ENCODE measurements at regions not wholly inside any gene's neighbourhood (a gene's known extent, or its start where the extent isn't known, plus 50 kb on each side); places are given as distances from the start of the nearest gene placed in this dataset.

DNA sequence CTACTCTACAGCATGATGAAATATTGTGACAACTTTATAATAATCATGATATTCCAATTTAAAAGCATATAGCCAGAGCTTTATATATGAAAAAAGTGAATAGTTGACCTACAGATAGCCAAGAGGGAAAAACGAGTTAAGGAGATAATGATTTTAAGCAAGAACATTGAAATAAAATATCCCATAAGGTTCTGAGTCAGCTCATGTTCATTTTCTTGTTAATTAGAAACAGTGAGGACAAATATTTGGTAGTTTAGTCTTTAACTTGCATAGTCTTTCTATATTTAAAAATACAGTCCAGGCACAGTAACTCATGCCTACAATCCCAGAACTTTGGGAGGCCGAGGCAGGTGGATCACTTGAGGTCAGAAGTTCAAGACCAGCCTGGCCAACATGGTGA lies 55.8 kb upstream of the CDH6 start:
- no peak for DNase-seq

GRCh38 chr5:31135542-31135941 lies 57.9 kb upstream of the CDH6 start:
- no peak for DNase-seq

DNA sequence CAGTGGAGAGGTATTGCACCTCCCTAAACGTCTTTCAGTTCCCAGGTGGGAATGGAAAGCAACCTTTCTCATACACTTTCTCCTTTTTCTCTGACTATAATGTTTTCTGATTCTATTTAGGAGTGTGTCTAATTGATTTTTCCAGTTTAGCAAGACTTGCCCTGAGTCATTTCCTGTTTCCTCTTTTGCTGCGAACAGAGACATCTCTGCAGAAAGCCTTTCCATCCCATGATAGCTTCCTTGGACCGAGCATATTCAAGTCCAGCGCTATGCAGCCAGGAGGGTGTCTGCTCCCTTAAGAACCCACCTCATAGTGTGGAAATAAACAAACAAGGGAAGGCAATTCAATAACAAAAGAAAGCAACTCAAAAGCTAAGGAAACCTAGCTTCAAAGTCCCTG lies 60.0 kb upstream of the CDH6 start:
- no peak for DNase-seq

GRCh38 chr5:31131381-31131891 lies 62.0 kb upstream of the CDH6 start:
- DNase-seq, result no peak

DNA sequence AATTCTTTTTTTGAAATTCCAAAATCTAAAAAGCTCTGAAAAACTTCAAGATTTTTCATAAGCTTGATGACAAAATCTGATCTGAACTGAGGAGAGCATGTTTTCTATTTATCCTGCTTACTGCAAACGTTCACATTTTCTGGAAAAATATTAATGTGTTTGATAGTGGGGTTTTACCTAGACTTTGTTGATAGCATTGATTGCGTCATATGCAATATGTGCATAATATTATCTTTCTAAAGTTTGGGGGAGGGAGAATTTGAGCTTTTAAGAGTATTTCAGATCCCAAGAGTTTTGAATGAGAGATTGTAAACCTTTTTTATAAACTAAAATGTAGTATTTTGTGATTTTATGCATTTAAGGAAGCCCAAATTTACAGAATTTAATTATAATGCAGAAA lies 62.8 kb upstream of the CDH6 start:
- no peak for DNase-seq

DNA sequence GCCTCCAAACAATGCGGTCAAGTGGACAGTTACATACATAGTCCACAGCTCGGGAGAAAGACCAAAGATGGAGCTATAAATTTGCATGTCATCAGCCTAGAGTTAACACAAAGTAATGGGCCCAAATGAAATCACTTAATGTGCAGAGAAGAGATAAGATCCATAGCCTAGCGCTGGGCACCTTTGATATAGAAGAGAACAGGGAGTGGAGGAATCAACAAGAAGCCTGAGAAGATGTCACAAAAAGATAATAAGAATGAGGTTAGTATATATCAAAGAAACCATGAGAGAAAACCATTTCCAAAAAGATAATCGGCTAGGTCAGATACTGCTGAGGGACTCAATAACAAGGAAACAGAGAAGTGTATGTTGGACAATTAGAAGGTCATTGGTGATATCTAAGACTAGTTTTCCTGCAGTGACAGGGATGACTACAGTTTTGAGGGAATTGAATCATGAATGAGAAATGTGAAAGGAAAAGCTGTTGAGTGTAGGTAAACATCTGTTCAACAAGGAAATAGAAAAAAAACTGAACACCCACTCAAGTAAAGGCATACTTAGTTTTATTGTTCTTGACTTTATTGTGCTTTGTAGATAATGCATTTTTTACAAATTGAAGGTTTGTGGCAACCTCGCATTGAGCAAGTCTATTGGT lies 68.7 kb upstream of the CDH6 start:
- DNase-seq, result no peak

GRCh38 chr5:31124026-31124425 lies 69.5 kb upstream of the CDH6 start:
- no peak for DNase-seq

- no peak for DNase-seq
Observed at GRCh38 chr5:31122998-31123951, 70.2 kb upstream of the CDH6 start.

DNA sequence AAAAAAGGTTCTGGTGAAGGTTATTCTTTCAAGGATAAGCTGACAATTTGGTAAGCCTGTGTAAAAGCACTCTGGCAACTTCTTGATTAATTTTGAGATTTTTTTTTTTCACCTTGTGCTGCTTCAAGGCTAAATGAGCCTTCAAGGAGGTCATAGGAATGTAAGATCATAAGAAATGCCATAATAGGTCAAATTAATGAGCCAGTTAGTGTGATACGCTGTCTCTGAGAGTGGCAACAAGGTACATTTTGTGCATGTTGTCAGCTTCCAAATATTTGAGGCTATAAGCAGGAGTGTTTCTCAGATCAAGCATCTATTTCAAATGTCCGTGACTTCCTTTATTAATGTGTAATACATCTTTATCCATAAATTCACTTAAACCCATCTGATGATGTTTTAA lies 72.3 kb upstream of the CDH6 start:
- DNase-seq, result no peak

- no peak for DNase-seq
Observed at GRCh38 chr5:31120642-31120948, 72.9 kb upstream of the CDH6 start.

- DNase-seq, result no peak
Observed at GRCh38 chr5:31119938-31120641, 73.4 kb upstream of the CDH6 start.

DNA sequence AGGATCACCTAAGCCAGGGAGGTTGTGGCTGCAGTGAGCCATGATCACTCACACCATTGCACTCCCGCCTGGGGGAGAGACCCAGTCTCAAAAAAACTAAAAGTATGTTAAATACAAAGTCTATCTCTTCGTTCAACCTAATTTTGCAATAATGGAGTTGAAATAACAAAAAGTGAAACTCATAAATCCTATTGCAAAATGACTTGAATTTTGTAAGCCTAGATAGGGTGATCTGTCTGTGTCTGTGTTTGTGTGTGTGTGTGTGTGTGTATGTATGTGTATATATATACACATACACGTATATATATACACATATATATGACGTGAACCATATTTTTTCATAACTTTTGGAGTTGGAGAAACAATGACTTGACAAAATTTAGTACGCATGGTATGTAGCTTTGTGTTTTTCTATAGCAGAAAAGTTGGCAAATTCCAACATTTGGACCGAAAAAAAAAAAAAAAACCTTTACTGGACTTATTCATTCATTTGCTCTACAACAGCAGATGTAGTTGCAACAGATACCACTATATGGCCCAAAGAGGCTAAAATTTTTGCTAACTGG lies 76.9 kb upstream of the CDH6 start:
- DNase-seq, result no peak

- DNase-seq, result no peak
Observed at GRCh38 chr5:31114817-31115216, 78.7 kb upstream of the CDH6 start.

- DNase-seq, result no peak
Observed at GRCh38 chr5:31113666-31114350, 79.7 kb upstream of the CDH6 start.

DNA sequence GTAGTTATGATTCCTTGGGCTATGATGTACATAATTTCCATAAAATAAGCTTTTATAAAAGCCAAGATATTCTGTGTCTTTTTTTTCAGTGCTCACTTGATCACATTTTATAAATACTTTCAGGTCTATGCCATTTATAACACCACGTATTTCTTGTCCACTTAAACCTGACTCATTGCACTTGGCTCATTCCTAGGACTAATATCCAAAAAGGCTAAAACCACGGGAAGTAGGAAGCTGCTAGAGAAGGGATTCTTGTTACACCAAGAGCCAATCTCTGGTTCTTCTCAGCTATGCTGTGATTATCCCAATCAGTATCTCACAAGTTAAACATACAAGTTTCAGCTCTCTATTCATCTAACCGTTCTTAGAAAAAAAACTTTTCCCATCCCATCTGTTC lies 80.4 kb upstream of the CDH6 start:
- no peak for DNase-seq

GRCh38 chr5:31107091-31107518 lies 86.4 kb upstream of the CDH6 start:
- no peak for DNase-seq

DNA sequence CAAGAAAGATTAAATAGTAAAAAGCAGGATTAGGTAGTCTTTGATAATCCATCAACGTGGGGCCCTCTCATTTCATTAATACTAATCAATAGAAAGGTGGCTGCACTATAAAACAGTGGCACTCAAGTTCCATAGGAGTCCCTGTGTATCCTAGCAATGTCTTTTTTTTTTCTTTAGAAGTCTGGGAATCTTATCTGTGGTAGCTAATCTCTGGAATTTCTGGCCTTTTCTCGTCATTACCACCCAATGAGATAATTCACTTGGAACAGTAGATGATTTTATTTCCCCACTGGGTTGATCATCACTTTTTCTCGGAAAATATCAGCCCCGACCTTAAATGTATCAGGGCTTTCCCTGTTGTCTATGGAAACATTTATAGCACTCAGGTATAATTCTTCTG lies 86.8 kb upstream of the CDH6 start:
- no peak for DNase-seq

GRCh38 chr5:31106278-31106677 lies 87.2 kb upstream of the CDH6 start:
- DNase-seq, result no peak

- no peak for DNase-seq
Observed at GRCh38 chr5:31104775-31105174, 88.7 kb upstream of the CDH6 start.

GRCh38 chr5:31100781-31101310 lies 92.6 kb upstream of the CDH6 start:
- DNase-seq, result no peak

DNA sequence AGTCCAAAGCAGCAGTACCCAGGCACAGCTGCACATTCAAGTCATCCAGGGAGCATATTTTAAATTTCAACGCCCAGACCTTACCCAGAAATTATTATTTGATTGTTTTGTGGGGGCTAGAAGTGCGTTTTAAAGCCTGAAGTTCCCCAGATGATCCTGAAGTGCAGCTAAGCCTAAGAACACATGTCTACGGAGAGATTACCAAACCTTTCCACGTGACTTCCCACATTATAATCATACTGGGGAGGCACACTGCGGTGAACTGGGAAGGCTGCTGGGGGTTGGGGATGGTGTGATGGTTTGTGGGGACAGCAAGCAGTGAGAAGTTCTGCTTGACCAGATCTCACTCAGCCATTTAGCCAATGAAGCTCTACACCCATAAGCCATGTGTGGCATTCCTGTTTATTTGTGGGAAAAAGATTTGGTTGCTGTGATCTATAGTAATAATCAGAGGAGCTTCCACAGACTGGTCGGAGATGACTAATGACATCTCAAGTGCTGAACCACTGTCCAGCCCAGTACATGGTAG lies 93.4 kb upstream of the CDH6 start:
- DNase-seq, result no peak

GRCh38 chr5:31098811-31099210 lies 94.7 kb upstream of the CDH6 start:
- no peak for DNase-seq
